GM19468 (cell line): ENCODE measurements at regions not wholly inside any gene's neighbourhood (a gene's known extent, or its start where the extent isn't known, plus 50 kb on each side); places are given as distances from the start of the nearest gene placed in this dataset.

Source experiments
- ATAC-seq: cut with Tn5 transposase; IDR thresholded peaks from one replicate; pipeline ENCODE4 v1.9.1; 2021; ENCODE audit warnings: mild to moderate bottlenecking, moderate library complexity, moderate number of reproducible peaks; ENCODE audit not compliant: unreplicated experiment; ENCODE audit errors: extremely low read depth

DNA sequence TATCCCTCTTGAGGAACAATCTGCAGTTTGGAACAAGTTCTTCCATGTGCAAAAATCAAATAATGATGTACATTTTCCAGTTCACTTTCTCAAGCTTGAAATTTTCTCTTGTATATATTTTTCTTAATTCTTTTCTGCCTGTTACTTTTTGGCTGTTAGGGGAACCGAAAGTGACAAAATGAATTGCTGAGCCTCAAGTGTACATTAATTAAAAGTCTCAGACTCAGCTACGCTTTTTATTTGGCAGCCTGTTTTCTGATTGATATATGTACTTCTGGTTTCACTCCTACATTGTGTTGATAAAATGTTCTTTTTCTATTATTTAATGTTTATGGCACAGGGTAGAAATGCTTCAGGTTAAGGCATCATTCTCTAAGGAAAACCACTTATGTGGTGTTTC, 999.5 kb downstream of the PDHA2 start:
- ATAC-seq = no peak

DNA sequence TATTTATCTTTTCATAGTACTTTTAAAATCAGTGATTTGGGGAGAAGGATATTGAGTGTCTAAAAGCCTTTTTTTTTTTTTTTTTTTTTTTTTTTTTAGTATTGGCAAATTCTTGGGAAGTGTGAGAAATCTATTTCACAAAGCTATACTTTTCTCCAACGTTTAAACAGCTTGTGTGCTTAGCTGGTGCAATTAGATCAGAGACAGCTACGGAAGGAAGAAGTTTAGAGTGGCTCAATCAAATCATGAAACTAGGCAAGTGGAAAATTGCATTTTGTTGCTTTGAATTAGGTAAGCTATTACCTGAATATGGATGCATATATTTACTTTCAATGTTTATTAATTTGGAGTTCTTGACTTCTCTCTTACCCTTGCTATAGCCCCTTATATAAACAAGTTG, 1001.9 kb downstream of the PDHA2 start:
- no peak for ATAC-seq

DNA sequence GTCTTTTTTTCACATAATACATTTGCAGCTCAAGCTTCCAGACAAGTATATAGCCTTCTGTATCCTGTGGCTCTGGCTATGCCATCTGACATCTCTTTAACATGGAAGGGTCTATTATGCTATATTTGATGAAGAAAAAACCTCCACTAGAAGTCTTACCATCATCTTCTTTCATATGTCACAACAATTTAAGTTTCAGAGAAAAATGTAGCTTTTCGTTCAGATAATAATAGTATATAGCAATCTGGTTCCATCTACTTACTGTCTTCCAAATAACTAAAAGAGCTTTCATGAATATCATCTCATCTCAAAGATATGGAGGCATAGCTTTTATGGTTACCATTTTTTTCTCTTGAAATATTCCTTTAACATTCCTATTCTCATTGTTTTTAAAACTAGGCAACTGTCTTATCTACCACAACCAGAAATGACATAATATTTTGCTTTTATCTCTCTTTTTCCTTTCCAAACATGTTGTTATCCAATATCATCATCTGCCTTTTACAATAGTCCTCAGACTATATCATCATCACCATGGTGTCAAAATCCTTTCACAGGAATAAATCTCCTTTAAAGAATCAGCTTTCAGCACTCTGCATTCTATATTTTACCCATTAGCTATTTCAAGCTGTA, 1005.1 kb downstream of the PDHA2 start:
- ATAC-seq = no peak

DNA sequence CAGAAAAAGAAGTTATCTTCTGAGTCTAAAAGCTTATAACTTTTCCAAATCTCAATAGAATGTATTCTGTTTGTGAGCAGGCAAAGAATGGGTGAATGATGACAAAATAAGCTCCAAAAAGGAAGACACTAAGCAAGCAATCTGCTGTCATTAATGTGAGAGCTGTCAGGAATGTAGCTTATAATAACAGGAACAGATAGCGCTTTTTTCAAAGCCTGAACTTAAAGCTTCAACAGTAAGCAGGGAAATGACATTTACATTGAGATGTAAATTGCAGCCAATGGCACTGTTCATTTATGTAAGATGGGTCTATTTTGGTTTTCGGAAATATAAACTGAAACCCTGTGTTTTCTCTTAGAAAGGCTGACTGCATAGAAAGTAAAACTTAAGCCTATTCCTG, 1005.9 kb downstream of the PDHA2 start:
- no peak for ATAC-seq

DNA sequence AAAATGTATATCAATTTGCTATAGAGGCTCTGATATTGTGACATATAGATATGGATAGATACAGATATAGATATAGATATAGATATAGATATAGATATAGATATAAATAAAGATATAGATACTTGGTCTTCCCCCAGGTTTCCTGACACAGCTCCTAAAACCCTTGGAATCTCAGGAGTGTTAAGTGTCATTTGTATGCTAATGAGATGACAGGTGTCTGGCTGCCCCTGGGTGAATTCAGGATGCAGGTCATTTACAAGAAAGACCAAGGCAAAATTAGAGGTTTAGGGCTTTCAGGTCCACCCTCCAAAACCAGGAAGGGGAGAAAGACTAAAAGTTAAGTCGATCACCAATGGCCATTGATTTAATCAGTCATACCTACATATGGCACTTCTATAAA, 1034.8 kb downstream of the PDHA2 start:
- ATAC-seq = no peak

DNA sequence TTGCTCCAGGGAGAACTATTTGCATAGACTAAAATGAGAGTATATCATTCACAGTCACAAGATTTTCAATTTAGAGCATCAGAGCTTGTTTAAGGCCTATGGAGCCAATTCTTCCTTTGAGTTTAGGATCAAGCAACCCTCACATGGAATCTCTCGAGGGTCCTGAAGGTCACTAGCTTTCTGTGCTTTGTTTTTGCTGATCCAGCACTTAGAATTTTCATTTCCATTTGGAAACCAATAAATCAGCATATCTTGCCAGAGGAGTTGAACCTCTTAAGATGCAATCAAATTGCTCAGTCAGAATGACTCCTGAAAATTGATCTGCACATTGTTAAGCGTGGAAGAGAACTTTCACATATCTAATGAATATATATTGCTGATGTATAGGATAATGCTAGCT, 1039.6 kb downstream of the PDHA2 start:
- no peak for ATAC-seq

DNA sequence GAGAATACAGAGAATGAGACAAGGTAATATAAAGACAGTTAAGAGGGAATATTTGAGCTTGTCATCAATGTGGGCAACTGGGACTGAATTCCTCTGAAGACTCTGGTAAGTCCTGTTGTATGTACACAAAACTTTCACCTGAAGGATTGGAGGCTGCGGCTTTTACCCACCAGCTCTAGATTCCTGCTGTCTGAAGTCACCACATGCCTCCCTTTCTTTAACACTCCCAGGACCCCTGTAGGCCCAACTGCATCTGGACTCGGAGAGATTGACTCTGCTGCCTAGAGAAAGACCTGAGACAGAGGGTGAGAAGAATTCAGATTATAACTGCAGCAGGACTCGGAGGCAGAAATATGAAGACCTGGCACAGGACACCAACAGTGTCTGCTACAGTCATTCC, 1048.0 kb downstream of the PDHA2 start:
- no peak for ATAC-seq

DNA sequence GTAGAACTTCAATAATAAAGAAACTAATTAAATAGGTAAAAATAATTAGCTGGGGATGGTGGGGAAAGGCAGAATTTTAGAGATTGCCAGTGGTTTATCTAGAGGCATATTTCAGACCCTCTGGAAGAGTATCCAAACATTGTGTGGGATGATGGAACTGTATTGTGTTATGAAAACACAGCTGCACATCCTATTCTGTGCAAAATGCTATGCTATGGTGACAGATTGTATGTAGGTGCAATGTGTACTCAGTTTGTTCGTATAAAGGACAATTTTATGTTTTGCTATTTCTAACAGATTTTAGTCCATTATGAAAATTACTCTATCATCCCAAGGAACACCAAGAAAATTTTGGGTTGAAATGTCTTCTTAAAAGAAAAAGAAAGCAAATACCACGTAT, 1054.7 kb downstream of the PDHA2 start:
- no peak for ATAC-seq

DNA sequence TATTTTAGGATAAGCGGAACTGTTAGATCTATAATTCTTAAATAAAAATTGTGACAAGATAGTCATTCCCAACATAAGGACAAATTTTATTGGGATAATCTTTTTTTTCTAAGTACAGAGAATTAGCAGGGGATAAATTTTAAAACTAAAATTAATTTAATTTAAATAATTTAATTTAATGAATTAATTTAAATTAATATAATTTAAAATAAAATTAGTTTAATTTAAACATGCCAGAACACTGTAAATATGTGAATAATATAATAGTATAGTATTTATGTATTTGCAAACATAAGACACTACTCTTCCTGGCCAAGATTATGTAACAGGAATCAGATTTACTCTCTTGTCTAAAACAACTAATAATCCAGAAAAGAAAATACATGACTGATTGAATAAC, 1055.9 kb downstream of the PDHA2 start:
- ATAC-seq = no peak

DNA sequence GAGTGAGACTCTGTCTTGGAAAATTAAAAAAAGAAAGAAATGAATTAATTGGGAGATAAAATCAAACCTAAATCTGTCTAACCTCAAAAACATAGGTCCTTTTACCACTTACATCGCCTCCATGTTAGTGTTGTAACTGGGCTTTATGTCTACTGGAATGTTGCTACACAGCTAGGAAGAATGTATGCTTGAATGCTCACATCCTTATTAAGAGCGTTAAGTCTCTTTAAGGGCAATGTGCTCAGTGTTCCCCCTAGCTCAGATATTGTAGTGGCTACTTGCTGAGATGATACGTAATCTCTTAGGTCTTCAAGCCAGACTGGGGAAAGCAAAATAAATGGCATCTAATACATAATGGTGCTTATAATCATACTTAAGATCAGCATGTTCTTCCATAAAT, 1072.8 kb downstream of the PDHA2 start:
- ATAC-seq = no peak

DNA sequence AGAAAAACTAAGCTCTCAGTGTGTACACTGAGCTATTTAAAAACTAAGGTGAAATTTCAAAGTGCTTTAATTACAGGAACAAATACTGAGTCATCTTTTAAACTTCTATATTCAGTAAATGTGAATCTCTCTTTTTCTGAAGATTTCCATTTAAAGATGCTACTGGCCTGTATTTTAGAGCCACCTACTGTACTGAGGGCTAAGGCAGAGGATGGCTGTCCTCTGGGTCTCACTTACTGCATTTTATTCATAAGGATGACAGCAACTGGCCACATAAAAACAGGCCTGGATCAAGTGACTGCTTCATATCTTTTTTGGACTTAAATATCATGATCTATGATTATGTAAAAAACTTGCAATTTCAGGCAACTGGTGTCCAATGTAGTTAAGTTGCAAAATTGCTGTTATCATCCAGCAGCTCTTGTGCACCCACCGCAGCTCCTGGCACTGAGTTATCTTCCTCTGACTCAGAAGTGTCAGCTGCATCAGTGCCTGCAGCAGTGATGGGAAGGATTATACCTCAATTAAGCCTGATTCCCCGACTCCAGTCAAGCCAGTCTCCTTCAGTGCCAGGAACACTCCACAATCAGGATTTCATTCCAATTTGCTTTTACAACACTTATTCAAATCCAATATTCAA, 1073.7 kb downstream of the PDHA2 start:
- ATAC-seq = no peak

DNA sequence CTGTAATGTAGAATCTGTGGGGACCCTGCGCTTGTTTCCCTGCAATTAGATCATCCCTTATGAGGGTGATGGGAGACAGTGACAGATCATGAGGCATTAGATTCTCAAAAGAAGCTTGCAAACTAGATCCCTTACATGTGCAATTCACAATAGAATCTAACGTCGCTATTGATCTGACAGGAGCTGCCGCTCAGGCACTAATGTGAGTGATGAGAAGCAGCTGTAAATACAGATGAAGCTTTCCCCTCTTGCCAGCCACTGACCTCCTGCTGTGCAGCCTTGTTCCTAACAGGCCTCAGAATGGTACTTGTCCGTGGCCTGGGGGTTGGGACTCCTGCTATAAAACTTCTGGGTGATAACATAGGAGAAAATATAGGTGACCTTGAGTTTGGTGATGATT, 1076.8 kb downstream of the PDHA2 start:
- no peak for ATAC-seq

DNA sequence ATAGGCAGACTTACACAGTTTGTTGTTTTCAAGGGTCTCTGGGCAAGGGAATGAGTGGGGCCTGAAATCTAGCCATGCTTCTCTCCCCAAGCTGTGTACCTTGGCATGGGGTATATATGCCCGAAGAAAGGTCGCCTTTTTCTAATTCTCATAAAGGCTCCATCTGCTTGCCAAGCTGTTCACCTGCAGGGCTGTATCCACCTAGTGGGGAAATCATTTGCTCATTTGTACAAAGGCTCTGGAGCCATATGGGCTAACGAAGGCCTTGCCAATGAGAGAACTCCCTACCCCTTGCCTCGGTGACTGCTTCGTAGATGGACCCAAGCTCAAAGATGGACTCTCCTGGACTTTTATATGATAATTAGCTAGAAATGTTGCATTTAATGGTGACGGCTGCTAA, 1097.0 kb downstream of the PDHA2 start:
- no peak for ATAC-seq

DNA sequence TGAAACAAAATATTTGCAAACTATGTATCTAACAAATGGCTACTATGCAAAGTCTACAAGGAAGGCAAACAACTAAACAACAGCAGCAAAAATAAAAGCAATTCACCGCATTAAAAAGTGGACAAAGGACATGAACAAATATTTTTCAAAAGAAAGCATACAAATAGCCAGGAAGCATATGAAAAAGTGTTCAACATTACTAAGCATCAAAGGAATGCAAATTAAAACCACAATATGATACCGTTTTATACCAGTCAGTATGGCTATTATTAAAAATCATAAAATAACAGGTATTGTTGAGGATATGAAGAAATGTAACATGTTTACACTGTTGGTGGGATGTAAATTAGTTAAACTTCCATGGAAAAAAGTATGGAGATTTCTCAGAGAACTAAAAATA, 1106.7 kb downstream of the PDHA2 start:
- no peak for ATAC-seq

DNA sequence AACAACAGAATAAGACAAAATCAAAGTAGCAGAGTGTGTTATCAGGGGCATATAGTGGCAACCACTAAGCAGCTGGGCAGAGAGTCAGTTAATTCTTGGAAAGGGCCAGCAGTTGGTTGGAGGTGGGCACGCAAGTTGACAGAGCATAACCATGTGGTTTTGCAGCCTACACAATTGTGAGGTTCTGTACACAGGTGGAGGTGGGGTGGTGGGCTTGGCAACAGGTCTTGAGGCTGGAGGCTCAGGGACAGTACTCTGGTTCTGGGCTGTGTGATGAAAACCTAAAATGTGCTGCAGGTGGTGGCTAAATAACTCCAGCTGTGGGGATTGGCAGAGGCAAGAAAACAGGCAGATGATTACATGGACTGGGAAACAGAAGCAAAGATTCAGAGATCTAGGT, 1112.7 kb downstream of the PDHA2 start:
- ATAC-seq = no peak

DNA sequence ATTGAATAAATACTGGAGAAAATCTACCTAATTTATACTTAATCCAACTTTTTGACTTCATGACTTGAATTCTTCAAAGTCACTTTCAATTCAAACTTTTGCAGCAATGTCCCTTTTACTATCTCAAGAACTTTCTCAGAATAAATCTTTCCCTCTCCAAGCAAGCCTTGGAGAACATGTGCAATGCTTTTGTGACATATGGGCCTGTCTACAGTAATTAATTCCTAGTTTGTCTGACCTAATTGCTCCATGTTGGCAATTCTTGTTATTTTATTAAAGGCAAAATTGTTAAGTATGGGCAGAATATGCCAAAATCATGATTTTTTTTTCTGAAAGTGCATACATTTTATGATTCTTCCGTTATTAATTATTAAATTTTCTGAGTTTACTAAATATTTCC, 1115.3 kb downstream of the PDHA2 start:
- no peak for ATAC-seq

DNA sequence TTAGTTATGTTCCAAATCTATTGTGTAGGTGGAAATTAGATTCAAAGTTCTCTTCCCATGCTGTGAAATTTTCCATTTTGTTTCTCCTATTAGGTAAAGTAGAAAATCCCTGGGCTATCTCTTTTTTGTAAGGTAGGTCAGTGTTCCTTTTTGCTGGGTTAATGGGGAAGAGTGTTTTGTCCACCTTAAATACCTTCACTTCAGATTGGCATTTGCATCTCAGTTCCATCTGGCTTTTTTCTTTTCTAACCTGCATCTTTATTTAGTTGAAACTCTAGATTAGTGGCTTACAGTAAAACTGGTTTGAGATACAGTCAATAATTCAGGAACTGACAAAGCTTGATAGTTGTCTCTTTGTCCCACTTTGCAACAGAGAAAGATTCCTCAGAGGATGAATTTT, 1115.8 kb downstream of the PDHA2 start:
- ATAC-seq = no peak

DNA sequence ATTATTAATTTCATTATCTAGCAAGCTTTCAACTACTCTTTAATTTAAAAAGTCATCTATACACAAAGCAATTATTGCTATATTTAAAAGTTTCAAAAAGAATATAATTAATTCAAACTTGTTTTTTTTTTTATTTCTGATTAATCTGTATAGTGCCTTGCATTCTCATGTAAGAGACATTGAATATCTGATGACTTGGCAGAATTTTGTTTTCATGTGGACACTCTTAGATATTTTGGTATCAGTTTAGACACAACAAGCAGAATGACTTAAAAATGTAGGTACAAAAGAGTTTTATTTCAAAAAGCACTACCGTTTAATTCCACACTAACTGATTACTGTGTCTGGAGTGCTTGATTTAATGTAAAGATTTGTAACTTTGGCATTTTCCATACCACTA, 1129.6 kb downstream of the PDHA2 start:
- ATAC-seq = no peak

DNA sequence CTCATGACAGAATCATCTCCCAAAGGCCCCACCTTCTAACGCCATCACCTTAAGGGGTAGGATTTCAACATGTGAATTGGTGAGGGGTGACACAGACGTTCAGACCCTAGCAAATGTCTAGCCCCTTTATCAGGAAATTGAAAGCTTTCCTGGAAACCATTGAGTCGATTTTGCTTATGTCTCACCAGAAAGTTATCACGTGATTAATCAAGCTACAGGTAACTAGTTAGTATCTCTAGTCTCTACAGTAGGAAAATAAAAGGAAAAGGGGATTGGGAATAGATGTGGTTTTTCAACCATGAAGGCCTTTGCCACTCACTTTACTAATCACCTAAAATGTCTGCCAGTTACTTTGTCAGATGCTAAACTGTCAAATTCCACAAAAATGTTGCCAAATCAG, 1133.0 kb downstream of the PDHA2 start:
- no peak for ATAC-seq

DNA sequence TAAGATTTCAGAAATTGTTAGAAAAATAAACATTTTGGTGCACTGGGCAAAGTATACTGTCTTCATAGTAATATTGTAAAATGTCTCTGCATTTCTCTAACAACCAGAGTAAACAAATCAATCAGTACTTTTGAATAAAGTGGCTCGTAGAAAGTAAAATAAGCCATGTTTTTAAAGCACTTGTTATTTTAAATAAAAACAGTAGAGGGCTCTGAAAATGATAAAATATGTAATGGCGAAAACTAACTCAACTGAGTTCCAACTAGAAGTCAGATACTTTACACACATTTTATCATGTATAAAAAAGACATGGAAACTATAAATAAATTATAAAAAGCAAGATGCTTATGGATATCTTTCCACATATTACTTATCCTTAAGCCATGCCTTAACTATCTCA, 1134.4 kb downstream of the PDHA2 start:
- ATAC-seq = no peak

DNA sequence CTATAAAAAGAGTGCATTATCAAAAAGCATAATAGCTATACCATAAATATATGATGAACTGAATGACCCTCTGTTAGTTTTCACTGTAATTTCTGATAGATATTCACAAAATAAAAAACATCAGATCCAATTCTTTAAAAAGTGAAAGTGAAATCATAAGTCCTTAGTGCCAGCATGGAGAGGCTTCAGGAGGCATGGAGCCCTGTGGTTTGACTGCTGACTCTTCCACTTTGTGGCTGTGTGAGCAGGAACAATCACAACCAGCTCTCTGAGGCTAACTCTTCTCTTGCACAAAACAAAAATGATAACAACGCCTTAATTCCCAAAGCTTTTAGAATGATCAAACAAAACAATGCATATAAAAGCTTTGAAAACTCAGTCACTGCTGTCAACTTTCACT, 1143.9 kb downstream of the PDHA2 start:
- ATAC-seq = no peak

DNA sequence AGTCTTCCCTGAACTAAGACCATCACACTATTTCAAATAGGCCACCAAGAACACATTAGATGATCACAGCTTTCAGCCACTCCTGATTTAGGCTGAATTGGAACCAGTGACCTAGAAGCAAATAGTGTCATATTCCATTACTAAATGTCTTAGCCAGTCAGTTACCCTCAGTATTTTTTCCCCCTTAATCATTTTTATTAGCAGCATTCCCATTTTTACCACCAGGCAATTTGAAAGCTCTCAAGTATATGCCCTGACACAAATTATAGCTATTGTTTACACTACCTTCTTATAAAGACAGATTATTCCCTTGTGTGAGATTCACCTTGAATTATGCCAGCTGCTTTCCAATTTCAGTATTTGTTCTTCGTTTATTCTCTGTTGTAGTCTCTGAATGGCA, 1146.9 kb downstream of the PDHA2 start:
- no peak for ATAC-seq
